GM19035 (cell line): ENCODE measurements at regions not wholly inside any gene's neighbourhood (a gene's known extent, or its start where the extent isn't known, plus 50 kb on each side); places are given as distances from the start of the nearest gene placed in this dataset.

Experiments
- ATAC-seq: cut with Tn5 transposase; IDR thresholded peaks from one replicate; pipeline ENCODE4 v1.9.1; 2021; ENCODE audit not compliant: unreplicated experiment

GRCh38 chr9:104025104-104025503 lies 69.0 kb upstream of the SMC2 start:
- ATAC-seq: no peak

- no peak for ATAC-seq
These were observed 68.2 kb upstream of the SMC2 start for GRCh38 chr9:104025945-104026344.

GRCh38 chr9:104027295-104027694 lies 66.8 kb upstream of the SMC2 start:
- peak; percentile 61 for ATAC-seq

GRCh38 chr9:104028827-104029226 lies 65.3 kb upstream of the SMC2 start:
- no peak for ATAC-seq
